ENCODE measurements at regions not wholly inside any gene's neighbourhood (a gene's known extent, or its start where the extent isn't known, plus 50 kb on each side); places are given as distances from the start of the nearest gene placed in this dataset.

- TF ChIP-seq FOXM1 (IDR thresholded peaks at IDR 0.05; ENCODE audit: borderline replicate concordance) = no peak
- TF ChIP-seq FOXA1 (IDR thresholded peaks at IDR 0.05) = no peak
- no peak for TF ChIP-seq NFRKB (IDR thresholded peaks at IDR 0.05)
- TF ChIP-seq ZNF384 (IDR thresholded peaks at IDR 0.05) = no peak
- no peak for TF ChIP-seq HDGF (IDR thresholded peaks at IDR 0.05; ENCODE audit: borderline replicate concordance)
- no peak for TF ChIP-seq BHLHE40 (IDR thresholded peaks at IDR 0.05; ENCODE audit: borderline replicate concordance)
- TF ChIP-seq LEF1 (IDR thresholded peaks at IDR 0.05; ENCODE audit: borderline replicate concordance) = no peak
- no peak for TF ChIP-seq PKNOX1 (IDR thresholded peaks at IDR 0.05)
- no peak for TF ChIP-seq CTBP1 (IDR thresholded peaks at IDR 0.05; ENCODE audit: borderline replicate concordance)
- TF ChIP-seq L3MBTL2 (conservative IDR thresholded peaks at IDR 0.05) = no peak
- no peak for TF ChIP-seq TARDBP (IDR thresholded peaks at IDR 0.05)
- TF ChIP-seq SP1 (IDR thresholded peaks at IDR 0.05) = no peak
- TF ChIP-seq FOXK2 (IDR thresholded peaks at IDR 0.05) = no peak
- TF ChIP-seq ELF4 (IDR thresholded peaks at IDR 0.05) = no peak
- TF ChIP-seq ARNT (IDR thresholded peaks at IDR 0.05) = no peak
- TF ChIP-seq SUZ12 (IDR thresholded peaks at IDR 0.05) = no peak
- ChIA-PET POLR2A (no interaction called here), CTCF (no interaction called here)
- DNase-seq (ENCODE audit: extremely low spot score) = no peak
Observed at GRCh38 chr5:57831932-57832331, 349.3 kb upstream of the ACTBL2 start.

- TF ChIP-seq PKNOX1 (IDR thresholded peaks at IDR 0.05) = no peak
- no peak for TF ChIP-seq L3MBTL2 (conservative IDR thresholded peaks at IDR 0.05)
- TF ChIP-seq LEF1 (IDR thresholded peaks at IDR 0.05; ENCODE audit: borderline replicate concordance) = no peak
- no peak for TF ChIP-seq FOXA1 (IDR thresholded peaks at IDR 0.05)
- no peak for TF ChIP-seq FOXK2 (IDR thresholded peaks at IDR 0.05)
- TF ChIP-seq TARDBP (IDR thresholded peaks at IDR 0.05) = no peak
- TF ChIP-seq ZNF384 (IDR thresholded peaks at IDR 0.05) = no peak
- no peak for TF ChIP-seq NFRKB (IDR thresholded peaks at IDR 0.05)
- no peak for TF ChIP-seq FOXM1 (IDR thresholded peaks at IDR 0.05; ENCODE audit: borderline replicate concordance)
- TF ChIP-seq HDGF (IDR thresholded peaks at IDR 0.05; ENCODE audit: borderline replicate concordance) = no peak
- no peak for TF ChIP-seq ELF4 (IDR thresholded peaks at IDR 0.05)
- no peak for TF ChIP-seq BHLHE40 (IDR thresholded peaks at IDR 0.05; ENCODE audit: borderline replicate concordance)
- no peak for TF ChIP-seq ARNT (IDR thresholded peaks at IDR 0.05)
- no peak for TF ChIP-seq SP1 (IDR thresholded peaks at IDR 0.05)
- TF ChIP-seq CTBP1 (IDR thresholded peaks at IDR 0.05; ENCODE audit: borderline replicate concordance) = no peak
- TF ChIP-seq SUZ12 (IDR thresholded peaks at IDR 0.05) = no peak
- no peak for DNase-seq (ENCODE audit: extremely low spot score)
- ChIA-PET POLR2A (no interaction called here), CTCF (no interaction called here)
Observed at GRCh38 chr5:57831090-57831489, 348.5 kb upstream of the ACTBL2 start.

- ChIA-PET POLR2A (no interaction called here), CTCF (no interaction called here)
- TF ChIP-seq NFRKB (IDR thresholded peaks at IDR 0.05) = no peak
- no peak for DNase-seq (ENCODE audit: extremely low spot score)
Observed at GRCh38 chr5:57828221-57828620, 345.6 kb upstream of the ACTBL2 start.

GRCh38 chr5:57825031-57825686, 342.5 kb upstream of the ACTBL2 start:
- ChIA-PET CTCF (no interaction called here), POLR2A (no interaction called here)
- TF ChIP-seq PKNOX1 (IDR thresholded peaks at IDR 0.05) = peak; percentile 69; the same call in 1 of the 2 replicates
- no peak for TF ChIP-seq CTBP1 (IDR thresholded peaks at IDR 0.05; ENCODE audit: borderline replicate concordance)
- TF ChIP-seq ZNF384 (IDR thresholded peaks at IDR 0.05) = no peak
- DNase-seq (ENCODE audit: extremely low spot score) = peak; percentile 7

GRCh38 chr5:57824623-57825022, 342.0 kb upstream of the ACTBL2 start:
- ChIA-PET POLR2A (no interaction called here), CTCF (no interaction called here)
- DNase-seq (ENCODE audit: extremely low spot score) = no peak
- no peak for TF ChIP-seq NFRKB (IDR thresholded peaks at IDR 0.05)
- no peak for TF ChIP-seq LEF1 (IDR thresholded peaks at IDR 0.05; ENCODE audit: borderline replicate concordance)
- no peak for TF ChIP-seq SP1 (IDR thresholded peaks at IDR 0.05)
- no peak for TF ChIP-seq TARDBP (IDR thresholded peaks at IDR 0.05)
- no peak for TF ChIP-seq ZNF384 (IDR thresholded peaks at IDR 0.05)
- no peak for TF ChIP-seq ARNT (IDR thresholded peaks at IDR 0.05)
- TF ChIP-seq L3MBTL2 (conservative IDR thresholded peaks at IDR 0.05) = no peak
- no peak for TF ChIP-seq SUZ12 (IDR thresholded peaks at IDR 0.05)
- TF ChIP-seq ELF4 (IDR thresholded peaks at IDR 0.05) = no peak
- no peak for TF ChIP-seq FOXA1 (IDR thresholded peaks at IDR 0.05)
- no peak for TF ChIP-seq FOXK2 (IDR thresholded peaks at IDR 0.05)
- TF ChIP-seq FOXM1 (IDR thresholded peaks at IDR 0.05; ENCODE audit: borderline replicate concordance) = no peak
- no peak for TF ChIP-seq PKNOX1 (IDR thresholded peaks at IDR 0.05)
- TF ChIP-seq BHLHE40 (IDR thresholded peaks at IDR 0.05; ENCODE audit: borderline replicate concordance) = no peak
- TF ChIP-seq CTBP1 (IDR thresholded peaks at IDR 0.05; ENCODE audit: borderline replicate concordance) = no peak
- TF ChIP-seq HDGF (IDR thresholded peaks at IDR 0.05; ENCODE audit: borderline replicate concordance) = no peak

GRCh38 chr5:57824047-57824446, 341.4 kb upstream of the ACTBL2 start:
- ChIA-PET CTCF (no interaction called here), POLR2A (no interaction called here)
- TF ChIP-seq ARNT (IDR thresholded peaks at IDR 0.05) = no peak
- no peak for TF ChIP-seq FOXM1 (IDR thresholded peaks at IDR 0.05; ENCODE audit: borderline replicate concordance)
- TF ChIP-seq CTBP1 (IDR thresholded peaks at IDR 0.05; ENCODE audit: borderline replicate concordance) = no peak
- no peak for TF ChIP-seq SP1 (IDR thresholded peaks at IDR 0.05)
- no peak for TF ChIP-seq ZNF384 (IDR thresholded peaks at IDR 0.05)
- no peak for TF ChIP-seq TARDBP (IDR thresholded peaks at IDR 0.05)
- no peak for TF ChIP-seq SUZ12 (IDR thresholded peaks at IDR 0.05)
- DNase-seq (ENCODE audit: extremely low spot score) = no peak
